IMR-90 (cell line): ENCODE measurements at regions not wholly inside any gene's neighbourhood (a gene's known extent, or its start where the extent isn't known, plus 50 kb on each side); places are given as distances from the start of the nearest gene placed in this dataset.

Experiments
- CHD1 ChIP-seq: IDR thresholded peaks from 2 replicates; pipeline ENCODE4 v1.6.1; 2012; ENCODE audit warnings: low read depth, low read length, improper control_type of control experiment
- CTCF ChIP-seq: conservative IDR thresholded peaks from 2 replicates; pipeline ENCODE4 v1.5.1; 2012; ENCODE audit warnings: mild to moderate bottlenecking, low read depth, low read length, improper control_type of control experiment
- ELK1 ChIP-seq: fragments of 150-350 bp; IDR thresholded peaks from 2 replicates; pipeline ENCODE4 v1.6.1; 2016; ENCODE audit warnings: low read depth, mild to moderate bottlenecking, low read length, moderate library complexity, borderline replicate concordance
- MAZ ChIP-seq: IDR thresholded peaks from 2 replicates; pipeline ENCODE4 v1.6.1; 2012; ENCODE audit warnings: low read depth, mild to moderate bottlenecking, low read length, improper control_type of control experiment, moderate library complexity, borderline replicate concordance
- MXI1 ChIP-seq: IDR thresholded peaks from 2 replicates; pipeline ENCODE4 v1.6.1; 2012; ENCODE audit warnings: low read depth, mild to moderate bottlenecking, low read length, moderate library complexity, borderline replicate concordance
- NFE2L2 ChIP-seq: fragments of 150-350 bp; IDR thresholded peaks from 2 replicates; pipeline ENCODE4 v1.6.1; 2016; ENCODE audit warnings: low read depth, mild to moderate bottlenecking, low read length
- POLR2A ChIP-seq: IDR thresholded peaks from 2 replicates; pipeline ENCODE4 v1.6.1; 2012; ENCODE audit warnings: mild to moderate bottlenecking, low read depth, low read length
- RAD21 ChIP-seq: IDR thresholded peaks from 2 replicates; pipeline ENCODE4 v1.6.1; 2012; ENCODE audit warnings: low read length, improper control_type of control experiment
- RCOR1 ChIP-seq: IDR thresholded peaks from 2 replicates; pipeline ENCODE4 v1.6.1; 2012; ENCODE audit warnings: mild to moderate bottlenecking, low read length, improper control_type of control experiment; ENCODE audit not compliant: insufficient replicate concordance
- RFX5 ChIP-seq: IDR thresholded peaks from 2 replicates; pipeline ENCODE4 v1.8.0; 2012; ENCODE audit warnings: low read depth, mild to moderate bottlenecking, low read length, moderate library complexity
- SMC3 ChIP-seq: fragments of 150-350 bp; IDR thresholded peaks from 2 replicates; pipeline ENCODE4 v1.6.1; 2016; ENCODE audit warnings: low read depth, mild to moderate bottlenecking, antibody characterized with exemption, low read length, moderate library complexity
- USF2 ChIP-seq: fragments of 150-350 bp; IDR thresholded peaks from 2 replicates; pipeline ENCODE4 v1.6.1; 2017; ENCODE audit warnings: mild to moderate bottlenecking, antibody characterized with exemption, low read length, low read depth

- TF ChIP-seq CTCF (no peak), USF2 (no peak), POLR2A (no peak), RCOR1 (no peak), ELK1 (no peak), CHD1 (no peak), MXI1 (no peak), NFE2L2 (no peak), RFX5 (no peak), SMC3 (no peak), MAZ (no peak), RAD21 (no peak)
These were observed 263.1 kb upstream of the CXCL12 start for GRCh38 chr10:44647877-44648542.
